ENCODE measurements at regions not wholly inside any gene's neighbourhood (a gene's known extent, or its start where the extent isn't known, plus 50 kb on each side); places are given as distances from the start of the nearest gene placed in this dataset.

- Histone ChIP-seq H2AFZ (ENCODE audit: low read length) (no peak overlapping the region), H2BK120ac (ENCODE audit: low read depth, low read length) (no peak overlapping the region), H3K9ac (ENCODE audit: low read depth, low read length, poor library complexity) (no peak overlapping the region), H3K36me3 (replicated peaks in 1 of 2; ENCODE audit: control insufficient read depth in 2 of 2, insufficient read depth in 2 of 2, low read length in 2 of 2) (no peaks in the 10 kb centered on the region), H3K27ac (replicated peaks; ENCODE audit: low read length) (no peak overlapping the region), H3K4me3 (ENCODE audit: low read length in 2 of 2) (no peak overlapping the region), H2AK5ac (ENCODE audit: low read depth, low read length) (no peak overlapping the region), H3K4me1 (ENCODE audit: control insufficient read depth in 2 of 2, insufficient read depth in 1 of 2, low read depth in 1 of 2, low read length in 2 of 2) (no peaks in the 10 kb centered on the region), H3K79me1 (ENCODE audit: low read depth, low read length) (no peaks in the 10 kb centered on the region), H2BK15ac (ENCODE audit: low read length) (no peak overlapping the region), H3K27me3 (ENCODE audit: control insufficient read depth in 3 of 3, insufficient read depth in 3 of 3, low read depth in 1 of 3, low read length in 3 of 3) (no peaks in the 10 kb centered on the region), H2BK5ac (ENCODE audit: low read length) (no peak overlapping the region), H3K9me3 (replicated peaks in 1 of 2; ENCODE audit: control insufficient read depth in 2 of 2, insufficient read depth in 1 of 2, low read depth in 1 of 2, low read length in 2 of 2) (no peaks in the 10 kb centered on the region), H2BK12ac (ENCODE audit: low read length) (no peak overlapping the region), H4K8ac (ENCODE audit: low read depth, low read length) (no peak overlapping the region), H3K4ac (ENCODE audit: low read length) (no peak overlapping the region), H3K14ac (ENCODE audit: low read length) (no peak overlapping the region), H3K18ac (ENCODE audit: low read length) (no peak overlapping the region), H4K91ac (ENCODE audit: low read depth, low read length, poor library complexity) (no peak overlapping the region), H3K23ac (ENCODE audit: low read depth, low read length, poor library complexity) (no peak overlapping the region), H3K4me2 (ENCODE audit: insufficient read depth, low read length, poor library complexity, severe bottlenecking) (no peak overlapping the region)
- WGBS, 2 donors (ENCODE audit: extremely low coverage in 2 of 2, insufficient read length in 2 of 2, insufficient replicate concordance in 1 of 2): no CpG with 5 or more reads among the region's 3 CpGs
- no peak for DNase-seq (ENCODE audit: low spot score)
These were observed 192.7 kb downstream of the C11orf91 start for GRCh38 chr11:33507967-33508366.

GRCh38 chr11:33507356-33507755 is 193.3 kb downstream of the C11orf91 start:
- Histone ChIP-seq H3K18ac (ENCODE audit: low read length) (no peak overlapping the region), H2AK5ac (ENCODE audit: low read depth, low read length) (no peak overlapping the region), H3K9me3 (replicated peaks in 1 of 2; ENCODE audit: control insufficient read depth in 2 of 2, insufficient read depth in 1 of 2, low read depth in 1 of 2, low read length in 2 of 2) (no peaks in the 10 kb centered on the region), H2BK12ac (ENCODE audit: low read length) (no peak overlapping the region), H2AFZ (ENCODE audit: low read length) (no peak overlapping the region), H2BK15ac (ENCODE audit: low read length) (no peak overlapping the region), H3K27ac (replicated peaks; ENCODE audit: low read length) (no peak overlapping the region), H3K4me1 (ENCODE audit: control insufficient read depth in 2 of 2, insufficient read depth in 1 of 2, low read depth in 1 of 2, low read length in 2 of 2) (no peaks in the 10 kb centered on the region), H3K4me3 (ENCODE audit: low read length in 2 of 2) (no peak overlapping the region), H4K91ac (ENCODE audit: low read depth, low read length, poor library complexity) (no peak overlapping the region), H3K4me2 (ENCODE audit: insufficient read depth, low read length, poor library complexity, severe bottlenecking) (no peak overlapping the region), H3K27me3 (ENCODE audit: control insufficient read depth in 3 of 3, insufficient read depth in 3 of 3, low read depth in 1 of 3, low read length in 3 of 3) (no peaks in the 10 kb centered on the region), H2BK120ac (ENCODE audit: low read depth, low read length) (no peak overlapping the region), H3K23ac (ENCODE audit: low read depth, low read length, poor library complexity) (no peak overlapping the region), H3K14ac (ENCODE audit: low read length) (no peak overlapping the region), H3K4ac (ENCODE audit: low read length) (no peak overlapping the region), H2BK5ac (ENCODE audit: low read length) (no peak overlapping the region), H4K8ac (ENCODE audit: low read depth, low read length) (no peak overlapping the region), H3K9ac (ENCODE audit: low read depth, low read length, poor library complexity) (no peak overlapping the region), H3K36me3 (replicated peaks in 1 of 2; ENCODE audit: control insufficient read depth in 2 of 2, insufficient read depth in 2 of 2, low read length in 2 of 2) (no peaks in the 10 kb centered on the region), H3K79me1 (ENCODE audit: low read depth, low read length) (no peaks in the 10 kb centered on the region)
- DNase-seq (ENCODE audit: low spot score): no peak
- WGBS, 2 donors (ENCODE audit: extremely low coverage in 2 of 2, insufficient read length in 2 of 2, insufficient replicate concordance in 1 of 2): no CpG with 5 or more reads among the region's 3 CpGs

GRCh38 chr11:33505093-33505492 is 195.5 kb downstream of the C11orf91 start:
- no peak overlapping the region for H3K18ac ChIP-seq (ENCODE audit: low read length)
- H3K4me1 ChIP-seq (ENCODE audit: control insufficient read depth in 2 of 2, insufficient read depth in 1 of 2, low read depth in 1 of 2, low read length in 2 of 2): no peaks in the 10 kb centered on the region
- no peak overlapping the region for H2BK120ac ChIP-seq (ENCODE audit: low read depth, low read length)
- no peak overlapping the region for H3K14ac ChIP-seq (ENCODE audit: low read length)
- no peak overlapping the region for H2BK15ac ChIP-seq (ENCODE audit: low read length)
- H3K4ac ChIP-seq (ENCODE audit: low read length): no peak overlapping the region
- H4K8ac ChIP-seq (ENCODE audit: low read depth, low read length): no peak overlapping the region
- no peak overlapping the region for H3K9ac ChIP-seq (ENCODE audit: low read depth, low read length, poor library complexity)
- H3K4me2 ChIP-seq (ENCODE audit: insufficient read depth, low read length, poor library complexity, severe bottlenecking): no peak overlapping the region
- no CpG with 5 or more reads among the region's 3 CpGs for WGBS, 2 donors (ENCODE audit: extremely low coverage in 2 of 2, insufficient read length in 2 of 2, insufficient replicate concordance in 1 of 2)
- H3K36me3 ChIP-seq (replicated peaks in 1 of 2; ENCODE audit: control insufficient read depth in 2 of 2, insufficient read depth in 2 of 2, low read length in 2 of 2): no peaks in the 10 kb centered on the region
- no peaks in the 10 kb centered on the region for H3K9me3 ChIP-seq (replicated peaks in 1 of 2; ENCODE audit: control insufficient read depth in 2 of 2, insufficient read depth in 1 of 2, low read depth in 1 of 2, low read length in 2 of 2)
- no peaks in the 10 kb centered on the region for H3K27me3 ChIP-seq (ENCODE audit: control insufficient read depth in 3 of 3, insufficient read depth in 3 of 3, low read depth in 1 of 3, low read length in 3 of 3)
- DNase-seq (ENCODE audit: low spot score): no peak
- no peak overlapping the region for H2BK12ac ChIP-seq (ENCODE audit: low read length)
- H3K79me1 ChIP-seq (ENCODE audit: low read depth, low read length): no peaks in the 10 kb centered on the region
- H3K4me3 ChIP-seq (ENCODE audit: low read length in 2 of 2): no peak overlapping the region
- H4K91ac ChIP-seq (ENCODE audit: low read depth, low read length, poor library complexity): no peak overlapping the region
- no peak overlapping the region for H2AFZ ChIP-seq (ENCODE audit: low read length)
- H2BK5ac ChIP-seq (ENCODE audit: low read length): no peak overlapping the region
- no peak overlapping the region for H3K23ac ChIP-seq (ENCODE audit: low read depth, low read length, poor library complexity)
- H3K27ac ChIP-seq (replicated peaks; ENCODE audit: low read length): no peak overlapping the region
- no peak overlapping the region for H2AK5ac ChIP-seq (ENCODE audit: low read depth, low read length)

GRCh38 chr11:33500861-33501479 is 199.7 kb downstream of the C11orf91 start:
- Histone ChIP-seq H4K91ac (ENCODE audit: low read depth, low read length, poor library complexity) (no peak overlapping the region), H3K4me1 (ENCODE audit: control insufficient read depth in 2 of 2, insufficient read depth in 1 of 2, low read depth in 1 of 2, low read length in 2 of 2) (no peaks in the 10 kb centered on the region), H3K9ac (ENCODE audit: low read depth, low read length, poor library complexity) (no peak overlapping the region), H3K27me3 (ENCODE audit: control insufficient read depth in 3 of 3, insufficient read depth in 3 of 3, low read depth in 1 of 3, low read length in 3 of 3) (no peaks in the 10 kb centered on the region), H2BK5ac (ENCODE audit: low read length) (no peak overlapping the region), H3K4ac (ENCODE audit: low read length) (no peak overlapping the region), H2BK15ac (ENCODE audit: low read length) (no peak overlapping the region), H3K4me2 (ENCODE audit: insufficient read depth, low read length, poor library complexity, severe bottlenecking) (no peak overlapping the region), H3K18ac (ENCODE audit: low read length) (no peak overlapping the region), H3K9me3 (replicated peaks in 1 of 2; ENCODE audit: control insufficient read depth in 2 of 2, insufficient read depth in 1 of 2, low read depth in 1 of 2, low read length in 2 of 2) (no peaks in the 10 kb centered on the region), H3K23ac (ENCODE audit: low read depth, low read length, poor library complexity) (no peak overlapping the region), H2BK12ac (ENCODE audit: low read length) (no peak overlapping the region), H3K27ac (replicated peaks; ENCODE audit: low read length) (no peak overlapping the region), H3K36me3 (replicated peaks in 1 of 2; ENCODE audit: control insufficient read depth in 2 of 2, insufficient read depth in 2 of 2, low read length in 2 of 2) (no peaks in the 10 kb centered on the region), H3K4me3 (ENCODE audit: low read length in 2 of 2) (no peak overlapping the region), H2AFZ (ENCODE audit: low read length) (no peak overlapping the region), H3K79me1 (ENCODE audit: low read depth, low read length) (no peaks in the 10 kb centered on the region), H3K14ac (ENCODE audit: low read length) (no peak overlapping the region), H2BK120ac (ENCODE audit: low read depth, low read length) (no peak overlapping the region), H2AK5ac (ENCODE audit: low read depth, low read length) (no peak overlapping the region), H4K8ac (ENCODE audit: low read depth, low read length) (no peak overlapping the region)
- DNase-seq (ENCODE audit: low spot score): peak; percentile 62
- no CpG with 5 or more reads among the region's 2 CpGs for WGBS, 2 donors (ENCODE audit: extremely low coverage in 2 of 2, insufficient read length in 2 of 2, insufficient replicate concordance in 1 of 2)
